ENCODE measurements at regions not wholly inside any gene's neighbourhood (a gene's known extent, or its start where the extent isn't known, plus 50 kb on each side); places are given as distances from the start of the nearest gene placed in this dataset.

DNA sequence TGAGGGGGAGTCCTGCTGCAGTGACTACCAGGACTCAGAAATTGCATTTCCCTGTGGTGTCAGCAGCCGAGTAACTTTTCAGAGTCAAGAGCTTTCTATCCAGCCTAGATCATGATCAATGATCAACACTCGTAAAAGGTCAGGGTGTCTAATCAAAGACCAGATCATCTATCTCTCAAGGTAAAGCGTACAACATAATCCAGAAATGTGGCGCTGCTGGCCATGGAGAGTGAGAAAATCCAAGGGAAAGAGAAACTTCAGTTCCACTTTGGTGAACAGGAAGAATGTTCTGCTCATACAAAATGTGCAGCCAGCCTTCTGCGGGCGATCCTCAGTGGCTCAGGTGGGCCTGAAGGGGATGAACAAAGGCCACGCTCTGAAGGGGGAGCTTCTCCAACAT is 1005.8 kb upstream of the NR2F2 start:
- Histone ChIP-seq H3K27ac (replicated peaks) (peak overlapping the region; percentile 85), H3K27me3 (ENCODE audit: low read depth) (peaks cover 32% of the 10 kb centered on the region), H3K4me1 (peaks cover 5% of the 10 kb centered on the region), H3K36me3 (no peaks in the 10 kb centered on the region), H3K4me3 (peak overlapping the region; percentile 66), H3K9me3 (replicated peaks) (no peaks in the 10 kb centered on the region)
- intact Hi-C loops (cut with micrococcal nuclease), result no loop called here
- TF ChIP-seq, protein P1, sequence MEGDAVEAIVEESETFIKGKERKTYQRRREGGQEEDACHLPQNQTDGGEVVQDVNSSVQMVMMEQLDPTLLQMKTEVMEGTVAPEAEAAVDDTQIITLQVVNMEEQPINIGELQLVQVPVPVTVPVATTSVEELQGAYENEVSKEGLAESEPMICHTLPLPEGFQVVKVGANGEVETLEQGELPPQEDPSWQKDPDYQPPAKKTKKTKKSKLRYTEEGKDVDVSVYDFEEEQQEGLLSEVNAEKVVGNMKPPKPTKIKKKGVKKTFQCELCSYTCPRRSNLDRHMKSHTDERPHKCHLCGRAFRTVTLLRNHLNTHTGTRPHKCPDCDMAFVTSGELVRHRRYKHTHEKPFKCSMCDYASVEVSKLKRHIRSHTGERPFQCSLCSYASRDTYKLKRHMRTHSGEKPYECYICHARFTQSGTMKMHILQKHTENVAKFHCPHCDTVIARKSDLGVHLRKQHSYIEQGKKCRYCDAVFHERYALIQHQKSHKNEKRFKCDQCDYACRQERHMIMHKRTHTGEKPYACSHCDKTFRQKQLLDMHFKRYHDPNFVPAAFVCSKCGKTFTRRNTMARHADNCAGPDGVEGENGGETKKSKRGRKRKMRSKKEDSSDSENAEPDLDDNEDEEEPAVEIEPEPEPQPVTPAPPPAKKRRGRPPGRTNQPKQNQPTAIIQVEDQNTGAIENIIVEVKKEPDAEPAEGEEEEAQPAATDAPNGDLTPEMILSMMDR (IDR thresholded peaks at IDR 0.05; ENCODE audit: borderline replicate concordance), result no peak
- no peak for DNase-seq

DNA sequence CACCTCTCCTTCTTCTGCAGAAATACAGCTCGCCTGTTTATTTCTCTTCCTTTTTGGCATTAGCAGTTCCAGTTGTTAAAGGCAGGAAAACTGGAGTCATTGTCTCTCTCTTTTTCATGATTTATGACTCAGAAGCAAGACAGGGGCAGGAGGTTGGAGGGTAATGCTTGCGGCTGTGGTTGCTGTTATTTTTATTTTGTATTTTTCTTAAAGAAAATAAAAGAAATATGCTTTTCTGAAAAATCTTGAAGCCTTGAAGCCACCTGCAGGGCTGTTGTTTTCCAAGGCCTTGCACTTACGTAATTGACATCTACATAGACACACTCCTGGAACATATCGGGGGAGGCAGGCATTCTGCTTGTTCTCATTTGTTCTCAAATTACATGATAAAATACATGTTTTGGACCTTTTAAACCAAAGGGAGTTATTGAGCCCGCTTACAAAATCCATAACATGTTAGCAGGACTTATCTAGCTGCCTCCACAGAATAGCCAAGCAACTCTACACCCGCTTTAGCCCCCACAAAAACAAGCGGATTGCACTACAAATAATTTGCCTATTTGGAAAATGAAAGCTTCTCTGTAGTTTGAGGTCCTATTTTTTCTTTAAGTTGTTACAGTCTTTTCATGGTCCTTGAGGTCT is 1004.6 kb upstream of the NR2F2 start:
- peaks cover 32% of the 10 kb centered on the region for H3K27me3 ChIP-seq (ENCODE audit: low read depth)
- H3K4me1 ChIP-seq, result peaks cover 5% of the 10 kb centered on the region
- TF ChIP-seq, protein P1 (IDR thresholded peaks at IDR 0.05; ENCODE audit: borderline replicate concordance), result peak; percentile 17
- peak overlapping the region; percentile 85 for H3K27ac ChIP-seq (replicated peaks)
- no peaks in the 10 kb centered on the region for H3K9me3 ChIP-seq (replicated peaks)
- H3K36me3 ChIP-seq, result no peaks in the 10 kb centered on the region
- intact Hi-C loops (cut with micrococcal nuclease), result no loop called here
- DNase-seq, result no peak
- H3K4me3 ChIP-seq, result peak overlapping the region; percentile 66

DNA sequence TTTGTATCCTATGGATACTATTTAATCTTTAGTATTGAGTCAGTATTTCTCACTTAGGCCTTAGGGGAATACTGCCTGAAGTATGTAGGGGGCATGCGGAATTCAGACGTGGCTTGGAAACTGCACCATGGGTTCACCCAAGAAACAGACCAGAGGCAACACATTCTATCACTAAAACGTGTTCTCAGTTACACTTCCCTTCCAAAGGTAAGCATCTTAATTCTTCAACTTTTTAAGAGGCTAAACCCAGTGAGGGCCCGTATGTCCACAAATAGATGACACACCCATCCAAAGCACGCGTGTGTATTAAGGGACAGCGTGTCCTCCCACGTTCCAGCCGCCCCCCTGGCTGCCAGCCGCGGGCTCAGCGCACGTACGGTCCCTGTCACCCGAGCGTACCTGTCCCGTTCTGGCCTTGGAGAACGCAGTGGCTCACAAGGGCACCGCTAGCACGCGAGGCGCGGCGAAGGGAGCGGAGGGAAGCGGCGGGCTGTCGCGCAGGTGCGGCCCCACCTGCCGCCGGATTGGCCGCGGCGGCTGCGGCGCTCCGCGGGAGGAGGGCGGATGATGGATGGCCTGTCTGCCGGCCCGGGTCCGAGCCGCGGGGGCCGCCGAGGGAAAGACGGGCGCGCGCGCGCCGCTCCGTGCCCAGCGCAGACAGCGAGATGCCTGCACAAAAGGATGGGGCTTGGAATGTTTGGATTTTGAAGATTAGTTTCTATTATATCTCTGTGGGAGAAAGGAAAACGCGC is 1003.9 kb upstream of the NR2F2 start:
- Histone ChIP-seq H3K4me3 (peak overlapping the region; percentile 66), H3K9me3 (replicated peaks) (no peaks in the 10 kb centered on the region), H3K36me3 (no peaks in the 10 kb centered on the region), H3K27ac (replicated peaks) (peak overlapping the region; percentile 85), H3K27me3 (ENCODE audit: low read depth) (peaks cover 32% of the 10 kb centered on the region), H3K4me1 (peaks cover 5% of the 10 kb centered on the region)
- intact Hi-C loops (cut with micrococcal nuclease), result no loop called here
- TF ChIP-seq, protein P1 (IDR thresholded peaks at IDR 0.05; ENCODE audit: borderline replicate concordance), result no peak
- DNase-seq, result no peak

DNA sequence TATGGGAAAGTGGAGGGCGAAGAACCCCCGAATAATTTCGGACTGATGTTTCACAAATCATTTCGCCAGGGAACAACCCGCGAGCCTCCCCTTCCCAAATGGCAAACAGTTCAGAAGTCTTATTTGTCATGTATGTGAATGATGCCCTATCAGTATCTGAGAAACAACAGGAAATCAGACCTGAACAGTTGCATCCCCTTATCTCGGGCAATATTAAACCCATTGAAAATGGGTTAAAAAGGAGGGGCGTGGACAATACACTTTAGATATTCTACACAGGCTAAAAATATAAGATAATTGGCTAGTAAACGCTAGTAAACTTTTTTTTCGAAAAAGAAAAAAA is 1003.3 kb upstream of the NR2F2 start:
- peak overlapping the region; percentile 66 for H3K4me3 ChIP-seq
- DNase-seq, result no peak
- H3K9me3 ChIP-seq (replicated peaks), result no peaks in the 10 kb centered on the region
- intact Hi-C loops (cut with micrococcal nuclease), result no loop called here
- peaks cover 5% of the 10 kb centered on the region for H3K4me1 ChIP-seq
- H3K27ac ChIP-seq (replicated peaks), result peak overlapping the region; percentile 85
- no peaks in the 10 kb centered on the region for H3K36me3 ChIP-seq
- TF ChIP-seq, protein P1 (IDR thresholded peaks at IDR 0.05; ENCODE audit: borderline replicate concordance), result no peak
- H3K27me3 ChIP-seq (ENCODE audit: low read depth), result peaks cover 32% of the 10 kb centered on the region

DNA sequence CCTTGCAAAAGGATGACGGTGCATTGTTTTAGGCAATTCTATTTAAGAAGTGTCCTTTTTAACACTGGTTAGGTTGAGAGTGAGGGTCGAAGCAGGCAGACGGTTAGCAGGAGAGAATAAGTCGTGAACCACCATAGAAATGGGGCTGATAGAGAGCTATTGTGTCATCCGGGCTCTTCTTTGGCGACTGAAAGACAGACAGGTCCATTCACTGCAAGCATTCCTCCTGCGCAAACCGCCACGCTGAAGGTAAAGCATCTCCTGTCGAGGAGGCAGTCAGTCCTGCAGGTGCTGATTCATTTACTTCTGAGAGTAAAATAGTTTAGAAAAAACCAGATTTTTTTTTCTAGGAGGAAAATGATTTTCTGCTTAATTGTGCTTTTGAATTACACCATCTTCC is 1002.8 kb upstream of the NR2F2 start:
- peaks cover 32% of the 10 kb centered on the region for H3K27me3 ChIP-seq (ENCODE audit: low read depth)
- H3K4me1 ChIP-seq, result peaks cover 5% of the 10 kb centered on the region
- intact Hi-C loops (cut with micrococcal nuclease), result no loop called here
- no peaks in the 10 kb centered on the region for H3K9me3 ChIP-seq (replicated peaks)
- H3K27ac ChIP-seq (replicated peaks), result peak overlapping the region; percentile 85
- DNase-seq, result no peak
- H3K36me3 ChIP-seq, result no peaks in the 10 kb centered on the region
- H3K4me3 ChIP-seq, result peak overlapping the region; percentile 66
- TF ChIP-seq, protein P1 (IDR thresholded peaks at IDR 0.05; ENCODE audit: borderline replicate concordance), result no peak

All from left ventricle myocardium inferior (tissue), 1 donor.